Activated CD8-positive, alpha-beta memory T cell treated with anti-CD3 and anti-CD28 coated beads, Interleukin-2, amount 50 U/mL, for 4 hours (primary cell): ENCODE measurements at regions not wholly inside any gene's neighbourhood (a gene's known extent, or its start where the extent isn't known, plus 50 kb on each side); places are given as distances from the start of the nearest gene placed in this dataset.
"Not testable (repeated sequence)": the region's sequence is repeated elsewhere in the genome, so short reads cannot be mapped to it uniquely, and the experiment has no call there.

Experiments used
- DNase-seq: peaks from one replicate; pipeline ENCODE4 v3.0.0-alpha.2; 2020

GRCh38 chr5:15183520-15183919 is 311.9 kb upstream of the ANKH start:
- DNase-seq = no peak

GRCh38 chr5:15170173-15170572 is 298.6 kb upstream of the ANKH start:
- no peak for DNase-seq

- DNase-seq = no peak
These were observed 296.8 kb upstream of the ANKH start for GRCh38 chr5:15168358-15168757.

- DNase-seq = no peak
These were observed 288.5 kb upstream of the ANKH start for GRCh38 chr5:15160091-15160490.

GRCh38 chr5:15159606-15160005 is 288.0 kb upstream of the ANKH start:
- DNase-seq = no peak

GRCh38 chr5:15142458-15142857 is 270.9 kb upstream of the ANKH start:
- DNase-seq = no peak

- no peak for DNase-seq
These were observed 265.8 kb upstream of the ANKH start for GRCh38 chr5:15137414-15137813.

GRCh38 chr5:15135661-15136060 is 264.1 kb upstream of the ANKH start:
- no peak for DNase-seq

- no peak for DNase-seq
These were observed 261.9 kb upstream of the ANKH start for GRCh38 chr5:15133456-15133965.

GRCh38 chr5:15132816-15133405 is 261.3 kb upstream of the ANKH start:
- no peak for DNase-seq

GRCh38 chr5:15131909-15132308 is 260.3 kb upstream of the ANKH start:
- DNase-seq = no peak

GRCh38 chr5:15124871-15125568 is 253.4 kb upstream of the ANKH start:
- DNase-seq = no peak

GRCh38 chr5:15124461-15124860 is 252.9 kb upstream of the ANKH start:
- DNase-seq = no peak

- DNase-seq = no peak
These were observed 246.1 kb upstream of the ANKH start for GRCh38 chr5:15117688-15118087.

- no peak for DNase-seq
These were observed 245.4 kb upstream of the ANKH start for GRCh38 chr5:15116996-15117395.

- DNase-seq = no peak
These were observed 235.1 kb upstream of the ANKH start for GRCh38 chr5:15106530-15107283.

GRCh38 chr5:15105799-15106393 is 234.3 kb upstream of the ANKH start:
- no peak for DNase-seq

GRCh38 chr5:15103864-15104263 is 232.3 kb upstream of the ANKH start:
- no peak for DNase-seq

GRCh38 chr5:15103130-15103529 is 231.6 kb upstream of the ANKH start:
- no peak for DNase-seq

- DNase-seq = no peak
These were observed 226.0 kb upstream of the ANKH start for GRCh38 chr5:15097552-15097951.

GRCh38 chr5:15096686-15097085 is 225.1 kb upstream of the ANKH start:
- not testable (repeated sequence) for DNase-seq

- DNase-seq = no peak
These were observed 221.2 kb upstream of the ANKH start for GRCh38 chr5:15092801-15093200.

- no peak for DNase-seq
These were observed 214.1 kb upstream of the ANKH start for GRCh38 chr5:15085671-15086070.

GRCh38 chr5:15082096-15082495 is 210.5 kb upstream of the ANKH start:
- no peak for DNase-seq
